ENCODE measurements at regions not wholly inside any gene's neighbourhood (a gene's known extent, or its start where the extent isn't known, plus 50 kb on each side); places are given as distances from the start of the nearest gene placed in this dataset.

DNA sequence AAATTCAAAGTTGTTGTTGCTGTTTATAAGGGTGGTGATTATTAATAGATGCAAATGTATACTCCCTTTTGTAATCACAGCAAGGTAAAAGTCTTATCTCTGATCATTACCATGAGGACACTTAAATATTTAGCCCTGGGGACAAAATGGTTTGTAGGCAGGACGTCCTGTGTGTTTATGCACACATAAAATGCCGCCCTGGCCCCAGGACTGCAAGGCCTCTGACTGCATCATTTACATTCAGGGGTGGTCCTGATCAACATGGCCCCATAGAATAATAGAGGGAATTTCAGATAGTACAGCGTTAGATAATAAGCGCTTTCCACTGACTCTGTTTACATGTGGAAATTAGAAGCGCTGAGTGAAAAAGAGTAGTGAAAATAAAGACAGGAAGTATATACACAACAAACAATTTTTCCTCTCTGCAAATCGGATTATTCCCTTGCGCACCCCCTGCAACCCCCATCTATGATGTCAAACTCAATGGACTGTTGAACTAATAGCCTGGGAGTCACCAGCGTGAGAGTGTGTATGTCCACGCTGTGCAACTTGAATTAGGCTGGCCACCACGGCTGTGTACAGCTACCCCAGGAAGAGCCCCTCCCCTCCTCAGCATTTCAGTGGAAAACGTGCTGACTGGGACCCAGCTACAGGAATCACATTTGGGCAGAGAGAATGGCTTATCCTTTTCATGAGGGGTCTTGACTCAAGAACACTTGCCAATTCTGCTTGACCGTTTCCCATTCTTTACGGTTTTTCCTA lies 291.5 kb downstream of the SOX11 start:
- no peak for DNase-seq (ENCODE audit: extremely low spot score, insufficient read length, low read depth)
- no peak for FAIRE-seq

GRCh38 chr2:5984273-5984655 lies 292.1 kb downstream of the SOX11 start:
- FAIRE-seq (no peak), DNase-seq (ENCODE audit: extremely low spot score, insufficient read length, low read depth) (no peak)

- DNase-seq (ENCODE audit: extremely low spot score, insufficient read length, low read depth): no peak
Measured at GRCh38 chr2:5984946-5985345, 292.8 kb downstream of the SOX11 start.

DNA sequence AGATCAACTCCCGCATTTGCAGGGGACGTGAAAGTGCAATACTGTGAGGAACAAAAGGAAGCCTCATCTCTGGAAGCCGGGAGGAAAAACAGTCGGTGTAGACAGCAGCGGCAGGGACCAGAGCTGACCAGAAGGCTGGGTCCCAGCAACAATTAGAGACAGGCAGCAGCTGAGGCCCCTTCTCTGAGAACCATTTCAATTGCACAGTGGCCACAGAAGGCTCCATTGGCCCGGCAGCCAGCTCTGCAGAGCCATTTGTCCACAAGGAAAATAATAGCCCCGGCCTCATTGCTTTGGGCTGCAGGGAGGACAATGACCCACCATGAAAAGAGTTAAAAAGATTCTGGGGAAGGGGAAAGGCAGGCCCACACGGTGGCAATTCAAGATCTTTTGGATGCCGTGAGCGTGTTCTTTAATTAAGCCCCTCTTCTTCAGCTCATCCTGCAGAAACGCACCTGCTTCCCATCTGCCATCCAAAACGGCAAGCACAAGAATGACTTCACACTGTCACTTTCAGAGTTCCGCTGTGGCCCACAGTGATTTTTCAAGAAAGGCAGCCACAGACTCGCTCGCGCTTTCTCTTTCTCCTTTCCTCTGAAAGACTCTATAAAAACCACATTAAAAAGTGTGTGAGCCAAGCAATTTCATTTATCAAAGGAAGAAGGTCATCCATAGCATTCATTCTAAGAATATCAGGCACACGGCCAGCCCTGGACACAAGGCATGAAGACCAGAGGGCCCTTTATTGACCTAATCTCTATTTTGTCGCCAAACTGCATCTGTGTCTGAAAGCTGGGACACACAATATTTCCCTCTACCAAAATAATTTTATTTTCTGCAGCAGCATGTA lies 293.6 kb downstream of the SOX11 start:
- FAIRE-seq (no peak), DNase-seq (ENCODE audit: extremely low spot score, insufficient read length, low read depth) (no peak)

More at GRCh38 chr2:5984946-5985345, 292.8 kb downstream of the SOX11 start:
- no peak for FAIRE-seq

GRCh38 chr2:5986801-5987787 lies 294.9 kb downstream of the SOX11 start:
- DNase-seq (ENCODE audit: extremely low spot score, insufficient read length, low read depth): no peak
- no peak for FAIRE-seq

- FAIRE-seq (no peak), DNase-seq (ENCODE audit: extremely low spot score, insufficient read length, low read depth) (no peak)
Measured at GRCh38 chr2:5988120-5988519, 295.9 kb downstream of the SOX11 start.

DNA sequence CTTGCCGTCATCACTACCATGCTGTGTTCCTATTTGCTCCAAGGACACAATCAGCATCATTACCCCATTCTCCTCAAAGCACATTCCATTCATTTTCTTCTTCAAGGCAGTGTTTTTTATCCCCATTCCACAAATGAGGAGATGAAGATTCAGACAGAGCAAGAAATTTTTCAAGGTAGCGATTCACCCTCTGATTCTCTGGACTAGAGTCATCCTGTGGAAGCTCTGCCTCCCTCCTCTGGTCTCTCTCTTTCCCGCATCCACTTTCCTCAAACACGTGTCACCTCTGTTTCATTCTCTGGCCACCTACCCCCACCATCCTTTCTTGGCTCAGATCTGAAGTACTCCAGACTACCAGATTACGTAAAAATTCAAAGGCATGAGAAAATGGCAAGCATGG lies 297.9 kb downstream of the SOX11 start:
- no peak for DNase-seq (ENCODE audit: extremely low spot score, insufficient read length, low read depth)
- FAIRE-seq: no peak

DNA sequence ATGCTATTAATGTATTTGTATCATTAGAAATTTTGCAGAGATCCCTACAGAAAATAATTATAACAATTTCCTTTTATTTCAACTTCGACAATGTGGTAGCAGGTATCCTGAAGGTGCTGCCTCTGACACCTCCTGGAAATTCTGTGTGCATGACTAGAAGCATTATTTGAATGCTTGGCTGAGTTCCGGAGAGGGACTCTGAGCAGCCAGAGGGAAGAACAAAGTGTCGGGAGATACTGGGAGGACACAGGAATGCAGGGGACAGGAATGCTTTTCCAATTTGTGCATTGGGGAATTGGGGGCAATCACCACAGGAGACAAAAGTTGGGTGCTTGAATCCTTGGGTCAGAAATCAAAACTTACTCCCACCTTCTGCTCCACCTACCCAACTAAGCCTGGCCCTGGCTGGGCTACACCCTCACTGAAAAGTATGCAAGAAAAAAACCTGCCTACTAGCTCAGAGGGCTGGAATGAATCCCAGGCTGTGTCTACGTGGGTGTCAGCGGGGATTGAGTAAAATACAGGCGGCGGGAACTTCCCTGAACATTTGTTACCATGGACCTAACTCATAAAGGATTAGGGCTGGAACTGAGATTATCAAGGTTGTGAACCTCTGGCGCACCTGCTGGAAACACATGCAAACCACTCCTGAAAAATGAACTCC lies 299.3 kb downstream of the SOX11 start:
- FAIRE-seq: no peak
- no peak for DNase-seq (ENCODE audit: extremely low spot score, insufficient read length, low read depth)

DNA sequence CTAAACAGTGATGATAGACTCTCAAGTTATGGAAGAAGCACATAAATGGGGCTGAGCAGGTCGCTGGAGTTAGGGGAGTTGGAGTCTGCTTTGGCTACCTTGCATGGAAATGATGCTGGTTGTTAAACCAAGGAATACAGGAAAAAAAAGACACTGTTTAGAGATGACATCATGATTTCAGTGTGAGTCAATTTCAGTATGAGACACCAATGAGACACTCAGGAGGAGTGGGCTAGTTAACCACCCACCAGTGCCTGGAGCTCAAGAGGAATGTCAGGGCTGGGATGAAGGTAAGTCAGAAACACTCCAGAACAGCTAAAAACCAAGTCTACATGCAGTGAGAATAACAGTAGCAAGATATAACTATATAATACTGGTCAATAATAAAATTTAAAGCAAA lies 303.6 kb downstream of the SOX11 start:
- FAIRE-seq: no peak
- DNase-seq (ENCODE audit: extremely low spot score, insufficient read length, low read depth): no peak

GRCh38 chr2:6008186-6008585 lies 316.0 kb downstream of the SOX11 start:
- no peak for FAIRE-seq
- no peak for DNase-seq (ENCODE audit: extremely low spot score, insufficient read length, low read depth)

DNA sequence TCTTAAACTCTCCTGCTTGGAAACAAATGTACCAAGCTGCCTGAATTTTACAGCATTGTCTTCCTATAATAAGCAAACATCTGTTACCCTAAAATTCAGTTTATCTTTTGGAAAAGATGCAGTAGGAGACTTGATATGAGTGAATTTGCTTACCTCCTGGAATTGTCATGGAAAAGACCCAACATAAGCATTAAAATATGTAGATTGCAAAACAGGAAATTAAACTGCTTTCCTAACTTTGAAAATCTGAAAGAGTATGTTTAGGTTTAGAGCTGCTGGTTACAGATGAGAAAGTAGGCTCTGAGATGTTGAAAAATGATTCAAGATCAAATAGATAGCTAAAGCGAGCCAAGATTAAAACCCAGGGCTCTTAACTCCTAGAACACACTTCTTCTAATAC lies 316.5 kb downstream of the SOX11 start:
- no peak for DNase-seq (ENCODE audit: extremely low spot score, insufficient read length, low read depth)
- FAIRE-seq: no peak

- FAIRE-seq (no peak), DNase-seq (ENCODE audit: extremely low spot score, insufficient read length, low read depth) (no peak)
Measured at GRCh38 chr2:6010163-6010562, 318.0 kb downstream of the SOX11 start.

DNA sequence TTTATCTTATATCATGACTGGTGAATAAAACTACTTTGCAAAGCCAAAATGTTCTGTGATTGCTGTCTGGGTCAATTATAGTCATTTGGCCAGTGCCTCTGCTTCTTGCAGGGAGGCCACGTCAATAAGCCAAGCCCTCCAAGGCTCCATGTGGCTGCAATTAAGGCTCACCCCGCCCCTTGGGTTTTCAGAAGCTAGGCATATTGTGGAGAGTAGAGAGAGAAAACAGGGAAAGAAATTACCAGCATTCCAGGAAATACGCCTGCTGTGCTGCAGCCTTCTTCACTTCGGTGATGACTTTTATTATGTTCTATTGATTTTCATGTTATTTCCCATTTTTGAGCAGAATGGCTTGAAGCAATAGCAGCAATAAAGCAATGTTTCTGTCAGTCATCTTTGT lies 319.7 kb downstream of the SOX11 start:
- FAIRE-seq: no peak
- DNase-seq (ENCODE audit: extremely low spot score, insufficient read length, low read depth): no peak

DNA sequence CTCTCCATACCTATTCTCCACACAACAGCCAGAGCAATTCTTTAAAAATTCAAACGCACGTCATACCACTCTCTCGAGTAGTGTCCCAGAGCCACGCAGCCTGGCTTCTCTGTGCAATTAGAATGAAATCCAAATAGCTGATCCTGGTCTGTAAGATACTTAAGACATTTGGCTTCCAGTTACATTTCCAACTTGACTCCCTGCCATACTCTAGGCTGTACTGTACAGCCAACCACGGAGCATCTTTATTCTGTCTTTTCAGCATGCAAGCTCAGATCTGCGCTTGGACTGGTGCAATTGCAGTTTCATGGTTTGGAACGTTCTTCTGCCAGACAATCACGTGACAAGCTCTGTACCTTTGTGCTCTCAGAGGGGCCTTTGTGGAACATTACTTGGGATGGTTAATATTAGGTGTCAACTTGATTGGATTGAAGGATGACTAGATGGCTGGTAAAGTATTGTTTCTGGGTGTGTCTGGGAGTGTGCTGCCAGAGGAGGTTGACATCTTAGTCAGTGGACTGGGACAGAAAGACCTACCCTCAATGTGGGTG lies 325.6 kb downstream of the SOX11 start:
- DNase-seq (ENCODE audit: extremely low spot score, insufficient read length, low read depth) (no peak), FAIRE-seq (no peak)

DNA sequence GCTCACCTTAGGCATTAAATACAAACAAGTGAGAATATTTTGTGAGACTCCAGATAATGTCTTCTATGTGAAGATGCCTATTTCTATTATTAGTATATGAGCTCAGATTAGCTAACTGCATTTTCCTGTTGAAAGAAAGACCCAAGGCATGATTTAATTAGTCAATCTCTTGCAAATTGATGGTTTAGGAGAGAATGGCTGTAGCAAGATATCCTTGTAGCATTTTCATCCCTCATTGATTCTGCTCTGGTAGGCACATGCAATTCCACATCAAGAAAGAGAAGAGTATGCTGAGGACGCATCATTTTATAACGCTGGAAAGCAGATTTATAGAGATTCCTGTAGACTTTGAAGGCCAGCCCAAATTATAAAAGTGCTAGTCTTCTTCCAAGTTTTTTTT lies 332.0 kb downstream of the SOX11 start:
- DNase-seq (ENCODE audit: extremely low spot score, insufficient read length, low read depth) (no peak), FAIRE-seq (no peak)

DNA sequence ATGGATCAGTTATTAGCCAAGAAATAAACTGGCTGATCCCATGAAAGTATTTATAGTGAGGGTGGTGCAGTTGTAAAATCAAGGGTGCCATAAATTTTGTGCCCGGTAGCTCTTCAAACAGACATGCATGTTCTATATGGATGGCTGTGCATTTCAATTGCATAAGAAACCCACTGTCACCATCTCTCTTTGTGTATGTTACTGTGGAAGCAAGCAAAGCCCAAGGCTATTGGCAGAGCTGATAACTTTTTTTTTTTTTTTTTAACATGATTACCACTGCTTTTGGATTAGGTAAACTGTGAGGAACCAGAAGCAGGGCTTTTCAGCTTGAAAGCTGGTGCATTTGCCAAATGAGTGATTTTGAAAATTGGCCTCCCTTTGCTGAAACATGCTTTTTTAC lies 332.6 kb downstream of the SOX11 start:
- DNase-seq (ENCODE audit: extremely low spot score, insufficient read length, low read depth) (no peak), FAIRE-seq (no peak)

DNA sequence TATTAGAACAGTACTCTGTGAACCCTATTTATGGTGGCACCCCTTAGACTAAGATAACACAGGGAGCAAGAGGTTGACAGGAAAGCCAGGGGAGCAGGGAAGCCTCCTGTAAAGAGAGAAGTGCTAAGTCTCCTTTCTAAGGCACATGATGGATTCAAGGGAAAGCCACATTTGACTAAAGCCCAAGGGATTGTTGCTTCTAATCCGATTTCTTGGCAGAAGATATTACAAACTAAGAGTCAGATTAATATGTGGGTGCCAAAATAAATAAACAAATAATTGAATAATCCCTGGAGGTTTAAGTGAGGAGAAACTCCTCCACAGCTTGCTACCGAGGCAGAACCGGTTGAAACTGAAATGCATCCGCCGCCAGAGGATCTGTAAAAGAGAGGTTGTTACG lies 333.2 kb downstream of the SOX11 start:
- DNase-seq (ENCODE audit: extremely low spot score, insufficient read length, low read depth) (no peak), FAIRE-seq (no peak)

DNA sequence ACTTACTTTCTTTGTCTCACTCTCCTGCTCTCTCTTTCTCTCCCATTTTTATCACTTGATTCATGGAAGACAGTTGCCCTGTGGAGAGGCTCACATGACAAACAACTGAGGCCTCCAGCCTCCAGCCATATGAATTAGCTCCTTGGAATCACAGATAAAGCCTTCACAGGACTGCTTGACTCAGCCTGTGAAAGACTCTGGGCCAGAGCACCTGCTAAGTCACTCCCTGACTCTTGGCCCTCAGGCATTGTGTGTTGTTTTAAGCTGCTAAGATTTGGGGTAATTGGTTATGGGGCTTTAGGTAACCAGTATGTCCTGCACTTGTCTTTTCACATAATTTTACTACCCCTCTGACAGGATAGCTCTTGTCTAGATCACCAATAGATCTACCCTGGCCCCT lies 334.9 kb downstream of the SOX11 start:
- FAIRE-seq: no peak
- DNase-seq (ENCODE audit: extremely low spot score, insufficient read length, low read depth): no peak

DNA sequence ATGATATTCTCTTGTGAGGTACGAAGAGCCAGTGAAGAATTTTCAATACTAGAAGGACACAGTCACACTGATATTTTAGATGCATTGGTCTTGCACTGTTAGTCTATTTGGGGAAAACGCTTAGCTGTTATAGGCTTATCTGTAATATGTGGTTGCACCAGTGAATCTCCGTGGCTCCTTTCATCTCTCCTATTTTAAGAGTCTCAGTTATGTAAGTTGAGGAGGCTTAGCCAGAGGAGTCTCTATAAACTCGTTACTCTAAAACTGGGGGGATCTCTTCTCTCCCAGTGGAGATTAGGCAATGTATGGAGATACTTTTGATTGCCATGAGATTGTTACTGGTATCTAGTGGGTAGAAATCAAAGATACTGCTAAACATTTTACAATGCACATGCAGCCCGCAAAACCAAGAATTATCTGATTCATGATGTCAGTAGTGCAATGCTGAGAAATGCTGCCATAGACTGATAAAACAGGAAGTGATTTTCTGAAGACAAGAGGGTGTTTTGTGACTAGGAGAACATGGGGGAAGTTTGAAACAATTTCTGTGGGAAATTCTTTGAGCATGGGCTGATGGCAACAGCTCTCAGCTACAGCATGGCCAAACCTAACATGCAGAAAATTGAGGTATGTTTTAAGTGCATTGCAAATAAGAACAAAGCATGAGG lies 339.1 kb downstream of the SOX11 start:
- FAIRE-seq (no peak), DNase-seq (ENCODE audit: extremely low spot score, insufficient read length, low read depth) (no peak)

Data from GM18507 (cell line).